ENCODE measurements at regions not wholly inside any gene's neighbourhood (a gene's known extent, or its start where the extent isn't known, plus 50 kb on each side); places are given as distances from the start of the nearest gene placed in this dataset.

DNA sequence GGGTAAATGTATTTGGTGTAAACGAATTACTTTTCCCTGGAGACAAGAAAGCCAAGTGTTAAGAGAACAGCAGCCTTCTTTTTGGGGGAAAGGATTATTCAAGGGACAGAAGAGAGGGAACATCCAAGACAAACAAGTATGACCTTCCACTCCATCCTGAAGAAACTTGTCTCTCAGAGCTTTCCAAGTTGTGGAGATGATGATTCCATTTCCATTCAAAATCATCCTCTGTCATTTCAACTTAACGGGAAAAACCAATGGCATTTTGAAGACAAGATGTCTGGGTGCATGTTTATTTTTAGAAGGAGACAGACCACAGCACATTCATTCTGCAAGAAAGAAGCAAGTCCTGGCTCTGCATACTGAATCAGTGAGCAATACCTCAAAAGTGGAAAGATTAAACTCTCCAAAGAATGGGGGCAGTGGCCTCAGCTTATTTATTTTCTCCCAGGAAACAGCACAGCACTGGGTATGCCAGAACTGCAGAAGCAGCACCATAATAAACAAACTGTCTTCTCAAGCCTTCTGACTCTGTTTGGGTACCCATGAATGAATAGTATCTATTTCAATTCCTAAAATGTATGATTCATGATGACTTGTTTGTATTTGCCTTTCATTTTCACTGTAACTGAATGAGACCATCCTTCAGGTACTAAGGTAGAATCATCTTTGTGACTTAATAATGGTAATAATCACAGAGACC is 541.0 kb downstream of the RFC3 start:
- TF ChIP-seq, protein P1, sequence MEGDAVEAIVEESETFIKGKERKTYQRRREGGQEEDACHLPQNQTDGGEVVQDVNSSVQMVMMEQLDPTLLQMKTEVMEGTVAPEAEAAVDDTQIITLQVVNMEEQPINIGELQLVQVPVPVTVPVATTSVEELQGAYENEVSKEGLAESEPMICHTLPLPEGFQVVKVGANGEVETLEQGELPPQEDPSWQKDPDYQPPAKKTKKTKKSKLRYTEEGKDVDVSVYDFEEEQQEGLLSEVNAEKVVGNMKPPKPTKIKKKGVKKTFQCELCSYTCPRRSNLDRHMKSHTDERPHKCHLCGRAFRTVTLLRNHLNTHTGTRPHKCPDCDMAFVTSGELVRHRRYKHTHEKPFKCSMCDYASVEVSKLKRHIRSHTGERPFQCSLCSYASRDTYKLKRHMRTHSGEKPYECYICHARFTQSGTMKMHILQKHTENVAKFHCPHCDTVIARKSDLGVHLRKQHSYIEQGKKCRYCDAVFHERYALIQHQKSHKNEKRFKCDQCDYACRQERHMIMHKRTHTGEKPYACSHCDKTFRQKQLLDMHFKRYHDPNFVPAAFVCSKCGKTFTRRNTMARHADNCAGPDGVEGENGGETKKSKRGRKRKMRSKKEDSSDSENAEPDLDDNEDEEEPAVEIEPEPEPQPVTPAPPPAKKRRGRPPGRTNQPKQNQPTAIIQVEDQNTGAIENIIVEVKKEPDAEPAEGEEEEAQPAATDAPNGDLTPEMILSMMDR (IDR thresholded peaks at IDR 0.05; ENCODE audit: extremely low read depth in 1 of 2, insufficient read depth in 1 of 2, low read depth in 1 of 2, low read length in 2 of 2), result no peak
- TF ChIP-seq POLR2A (IDR thresholded peaks at IDR 0.05; ENCODE audit: low read depth, low read length), result no peak
- TF ChIP-seq, protein P2, sequence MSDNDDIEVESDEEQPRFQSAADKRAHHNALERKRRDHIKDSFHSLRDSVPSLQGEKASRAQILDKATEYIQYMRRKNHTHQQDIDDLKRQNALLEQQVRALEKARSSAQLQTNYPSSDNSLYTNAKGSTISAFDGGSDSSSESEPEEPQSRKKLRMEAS (IDR thresholded peaks at IDR 0.05; ENCODE audit: insufficient read depth, insufficient read length), result no peak
- TF ChIP-seq MYC (IDR thresholded peaks at IDR 0.05; ENCODE audit: low read depth, low read length), result no peak
- TF ChIP-seq EZH2 (IDR thresholded peaks at IDR 0.05; ENCODE audit: borderline replicate concordance, low read depth, low read length, severe bottlenecking), result no peak
- TF ChIP-seq POLR2AphosphoS5 (IDR thresholded peaks at IDR 0.05; ENCODE audit: insufficient read depth, low read depth, low read length), result no peak
